HG02798 (cell line): ENCODE measurements at regions not wholly inside any gene's neighbourhood (a gene's known extent, or its start where the extent isn't known, plus 50 kb on each side); places are given as distances from the start of the nearest gene placed in this dataset.
"Not testable (repeated sequence)": the region's sequence is repeated elsewhere in the genome, so short reads cannot be mapped to it uniquely, and the experiment has no call there.

Experiments used
- ATAC-seq: cut with Tn5 transposase; IDR thresholded peaks from one replicate; pipeline ENCODE4 v1.9.1; 2021; ENCODE audit warnings: mild to moderate bottlenecking; ENCODE audit not compliant: unreplicated experiment, poor library complexity

DNA sequence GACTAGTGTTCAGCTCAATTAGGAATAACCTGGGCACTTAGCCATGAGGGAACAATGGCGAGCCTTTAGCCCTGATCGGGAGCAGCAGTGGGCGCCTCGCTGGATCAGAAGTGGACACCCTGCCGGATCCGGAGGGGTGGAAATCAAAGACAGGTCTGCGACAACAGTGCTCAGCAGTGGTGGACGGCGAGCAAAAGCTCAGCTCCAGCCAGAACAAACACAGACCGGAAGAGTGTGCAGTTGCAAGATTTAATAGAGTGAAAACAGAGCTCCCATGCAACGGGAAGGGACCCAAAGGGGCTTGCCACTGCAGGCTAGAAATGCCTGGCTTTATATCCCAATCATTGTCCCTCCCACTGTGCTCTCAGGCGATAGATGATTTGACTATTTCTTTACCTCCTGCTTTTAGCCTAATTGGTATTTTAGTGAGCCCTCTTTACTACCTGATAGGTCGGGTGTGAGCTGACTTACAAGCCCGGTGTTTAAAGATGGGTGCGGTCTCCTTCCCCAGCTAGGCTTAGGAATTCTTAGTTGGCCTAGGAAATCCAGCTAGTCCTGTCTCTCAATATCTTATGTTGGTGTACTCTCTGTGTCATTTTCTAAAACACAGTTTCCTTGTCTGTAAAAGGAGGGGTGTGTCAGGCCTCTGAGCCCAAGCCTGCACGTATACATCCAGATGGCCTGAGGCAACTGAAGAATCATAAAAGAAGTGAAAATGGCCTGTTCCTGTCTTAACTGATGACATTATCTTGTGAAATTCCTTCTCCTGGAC, 1258.8 kb upstream of the TENM4 start:
- not testable (repeated sequence) for ATAC-seq

DNA sequence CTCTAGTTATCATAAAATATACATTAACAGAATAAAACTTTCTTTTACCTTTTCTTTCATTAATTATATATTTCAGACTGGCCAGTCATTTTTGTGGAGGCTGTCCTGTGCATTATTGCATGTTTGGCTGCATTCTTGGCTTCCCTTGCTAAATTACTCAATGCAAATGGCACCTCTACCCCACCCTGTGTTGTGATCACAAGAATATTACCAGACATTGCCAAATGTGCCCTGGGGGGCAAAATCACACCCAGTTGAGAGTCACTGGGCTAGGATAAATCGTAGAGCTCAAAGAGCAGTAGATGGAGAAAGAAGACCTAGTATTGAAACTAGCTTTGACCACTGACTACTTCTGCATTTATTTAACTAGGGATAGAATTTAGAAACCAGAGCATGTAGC, 1257.8 kb upstream of the TENM4 start:
- ATAC-seq, result no peak

DNA sequence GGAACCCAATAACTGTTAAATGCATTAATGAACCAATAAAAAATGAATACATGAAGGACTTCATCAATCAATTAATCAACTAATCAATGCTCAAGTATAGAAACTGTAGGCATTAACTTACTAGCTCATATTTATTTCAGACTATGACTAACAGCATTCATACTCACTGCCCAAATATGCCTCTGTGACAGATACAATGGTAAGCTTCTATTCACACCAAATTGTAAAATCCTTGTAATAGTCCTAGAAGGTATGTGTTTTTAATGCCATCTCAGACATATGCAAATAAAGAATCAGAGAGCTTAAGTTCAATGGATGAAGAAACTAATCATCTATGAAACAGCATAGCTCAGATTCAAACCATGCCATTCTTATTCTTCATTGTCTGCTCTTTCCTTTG, 1253.6 kb upstream of the TENM4 start:
- ATAC-seq, result no peak

DNA sequence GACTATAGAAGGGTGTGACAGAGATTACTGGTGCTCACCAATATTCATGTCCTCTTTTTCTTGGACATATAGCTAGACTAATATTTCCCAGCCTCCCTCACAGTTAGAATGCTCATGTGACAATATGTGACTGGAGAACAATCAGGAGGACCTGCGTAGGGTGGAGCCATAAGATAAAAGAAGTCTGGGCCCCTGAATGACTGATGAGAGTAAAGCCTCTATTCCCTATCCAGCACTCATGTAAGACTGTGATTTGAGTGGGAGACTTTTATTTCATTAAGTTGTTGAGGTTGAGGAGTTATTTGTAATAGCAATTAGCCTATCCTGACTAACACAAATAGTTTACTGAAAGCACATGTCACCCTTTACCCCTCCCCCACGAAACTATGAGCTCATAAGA, 1247.1 kb upstream of the TENM4 start:
- ATAC-seq, result no peak

DNA sequence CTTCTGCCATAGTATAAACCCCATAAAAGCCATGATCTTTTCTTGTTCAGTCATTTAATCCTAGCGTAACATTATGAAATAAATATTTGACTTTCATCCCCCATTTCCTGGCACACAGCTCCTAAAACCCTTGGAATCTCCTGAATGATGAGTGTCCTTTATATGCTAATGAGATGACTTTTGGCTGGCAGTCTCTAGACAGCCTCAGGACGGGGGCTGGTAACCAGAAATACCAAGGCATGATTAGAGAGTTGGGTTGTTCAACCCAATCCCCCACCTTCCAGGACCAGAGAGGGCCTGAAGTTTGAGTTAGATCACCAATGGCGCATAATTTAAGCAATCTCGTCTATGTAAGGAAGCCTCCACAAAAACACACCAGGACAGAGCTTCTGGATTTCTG, 1246.1 kb upstream of the TENM4 start:
- no peak for ATAC-seq

DNA sequence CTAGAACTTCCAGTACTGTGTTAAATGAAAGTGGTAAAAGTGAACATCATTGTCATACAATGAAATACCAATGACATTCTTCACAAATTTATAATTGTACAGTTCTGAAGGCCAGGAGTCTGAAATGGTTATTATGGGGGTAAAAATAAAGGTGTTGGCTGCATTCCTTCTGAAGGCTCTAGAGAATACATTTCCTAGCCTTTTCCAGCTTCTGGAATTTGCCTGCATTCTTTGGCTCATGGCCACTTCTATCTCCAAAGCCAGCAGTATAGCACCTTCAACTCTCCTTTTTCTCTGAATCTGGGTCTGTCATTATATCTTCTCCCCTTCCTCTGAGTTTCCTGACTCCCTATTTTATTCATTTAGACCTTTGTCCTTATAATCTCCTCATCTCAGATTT, 1232.7 kb upstream of the TENM4 start:
- ATAC-seq, result no peak

DNA sequence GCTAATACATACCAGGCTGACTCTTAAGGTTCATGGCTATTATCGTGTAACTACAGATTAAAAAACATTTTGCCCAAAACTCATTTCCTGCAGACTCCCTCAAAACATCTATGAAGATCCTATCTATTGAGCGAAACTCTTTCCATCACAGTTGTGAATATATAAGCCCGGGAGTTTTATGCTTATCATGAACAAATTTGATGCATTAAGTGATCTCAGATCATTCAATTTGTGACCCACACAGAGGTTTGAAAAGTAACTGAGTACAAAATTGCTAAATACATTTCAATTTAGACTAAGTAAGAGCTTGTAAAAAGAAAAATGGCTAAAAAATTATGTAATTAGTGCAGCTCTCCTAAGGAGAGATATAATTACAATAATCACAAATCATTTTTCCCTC, 1228.8 kb upstream of the TENM4 start:
- ATAC-seq, result no peak

DNA sequence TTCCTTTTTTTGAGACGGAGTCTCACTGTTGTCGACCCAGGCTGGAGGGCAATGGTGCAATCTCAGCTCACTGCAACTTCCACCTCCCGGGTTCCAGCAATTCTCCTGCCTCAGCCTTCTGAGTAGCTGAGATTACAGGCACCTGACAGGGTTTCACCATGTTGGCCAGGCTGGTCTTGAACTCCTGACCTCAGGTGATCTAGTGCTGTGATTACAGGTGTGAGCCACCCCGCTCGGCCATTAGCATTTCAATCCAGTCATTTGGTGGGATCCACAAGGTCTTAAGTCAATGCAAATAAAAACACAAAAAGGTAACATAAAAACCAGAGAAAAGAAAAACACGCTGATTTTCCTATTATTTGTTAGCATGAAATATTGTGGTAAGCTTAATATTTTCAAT, 1227.2 kb upstream of the TENM4 start:
- no peak for ATAC-seq

DNA sequence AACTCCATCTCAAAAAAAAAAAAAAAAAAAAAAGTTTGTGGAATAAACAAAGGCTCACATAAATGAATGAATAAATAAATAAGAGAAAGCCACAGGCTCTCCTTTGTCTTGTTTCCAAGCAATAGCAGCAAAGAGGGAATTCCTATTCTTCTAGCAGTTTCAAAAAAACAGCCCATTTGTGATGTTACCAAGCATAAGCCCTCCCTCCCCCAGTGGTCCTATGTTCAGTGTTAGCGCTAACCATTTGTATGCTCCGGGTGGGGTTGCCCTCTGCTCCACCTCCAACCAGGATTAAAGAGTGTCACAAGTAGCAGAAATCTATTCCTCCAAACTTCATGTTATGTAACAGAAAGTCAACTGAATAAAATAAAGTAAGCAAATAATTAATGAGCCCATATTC, 1215.0 kb upstream of the TENM4 start:
- ATAC-seq, result no peak

DNA sequence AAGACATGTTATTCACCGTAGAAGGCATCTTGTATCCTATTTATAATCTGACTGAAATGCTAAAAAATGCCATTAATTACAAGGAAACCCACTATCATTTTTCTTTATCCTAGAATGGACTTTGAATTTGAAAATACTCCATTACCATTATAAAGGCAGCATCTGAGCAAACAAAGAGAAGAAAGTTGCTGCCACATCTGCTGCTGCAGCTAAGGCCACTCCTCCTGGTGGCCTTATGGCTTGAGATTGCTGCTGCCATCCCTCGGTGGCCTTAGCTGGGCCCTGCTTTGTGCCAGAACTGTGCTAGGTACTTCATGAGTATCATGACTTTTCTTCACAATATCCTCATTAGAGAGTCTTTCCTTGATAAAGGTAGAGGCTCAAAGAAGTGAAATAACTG, 1210.1 kb upstream of the TENM4 start:
- no peak for ATAC-seq

DNA sequence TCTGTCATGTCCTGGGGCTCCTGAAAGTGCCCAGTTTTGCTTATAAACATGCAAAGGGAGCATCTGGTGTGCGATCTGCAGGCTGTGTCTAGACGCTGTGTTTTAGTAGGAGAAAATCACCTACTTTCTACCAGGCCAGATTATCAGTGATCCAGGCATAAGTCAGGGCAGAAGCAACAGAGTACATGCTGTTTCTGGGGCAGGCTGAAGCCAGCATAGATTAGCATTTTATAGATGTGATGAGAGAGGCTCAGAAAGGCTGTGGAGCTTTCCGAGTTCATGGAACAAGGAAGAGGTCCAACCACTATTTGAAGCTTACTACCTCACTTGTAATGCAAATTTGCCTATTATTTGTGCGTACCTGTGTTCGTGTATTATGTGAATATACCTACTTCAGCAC, 1208.4 kb upstream of the TENM4 start:
- ATAC-seq, result no peak

DNA sequence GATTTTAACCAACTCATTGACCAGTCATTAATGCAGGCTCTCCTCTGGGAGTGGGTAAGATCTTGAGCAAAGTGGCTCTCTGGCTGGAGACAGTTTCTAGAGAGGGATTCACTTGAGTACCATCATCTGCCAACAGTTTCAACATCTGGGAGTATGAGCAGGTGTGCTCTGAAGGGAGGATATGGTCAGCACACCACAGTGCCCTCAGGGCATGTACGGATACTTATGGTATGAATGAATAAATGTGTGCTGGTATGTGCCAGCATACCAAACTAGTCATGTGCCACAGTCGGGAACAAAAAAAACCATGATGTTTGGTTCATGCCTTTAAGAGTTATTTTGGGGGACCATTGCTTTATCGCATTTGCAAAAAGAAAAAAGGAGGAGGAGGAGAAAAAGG, 1197.5 kb upstream of the TENM4 start:
- no peak for ATAC-seq

DNA sequence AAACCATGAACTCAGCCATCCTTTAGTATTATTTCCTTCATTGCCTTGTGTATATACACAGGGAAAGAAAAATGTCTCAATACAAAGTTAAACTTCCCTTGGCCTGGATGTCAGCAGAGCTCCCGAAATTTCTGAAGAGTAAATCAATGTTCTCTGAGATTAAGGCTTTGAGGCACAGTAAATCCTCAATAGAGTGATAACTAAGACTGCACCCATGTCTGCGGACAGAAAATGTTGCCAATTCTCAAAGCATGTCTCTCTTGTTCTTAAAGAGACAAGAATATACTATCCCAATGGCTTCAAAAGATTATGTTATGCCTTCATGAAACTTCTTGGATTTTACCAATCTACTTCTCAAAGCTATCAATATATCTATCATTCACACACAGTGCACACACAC, 1196.7 kb upstream of the TENM4 start:
- no peak for ATAC-seq

DNA sequence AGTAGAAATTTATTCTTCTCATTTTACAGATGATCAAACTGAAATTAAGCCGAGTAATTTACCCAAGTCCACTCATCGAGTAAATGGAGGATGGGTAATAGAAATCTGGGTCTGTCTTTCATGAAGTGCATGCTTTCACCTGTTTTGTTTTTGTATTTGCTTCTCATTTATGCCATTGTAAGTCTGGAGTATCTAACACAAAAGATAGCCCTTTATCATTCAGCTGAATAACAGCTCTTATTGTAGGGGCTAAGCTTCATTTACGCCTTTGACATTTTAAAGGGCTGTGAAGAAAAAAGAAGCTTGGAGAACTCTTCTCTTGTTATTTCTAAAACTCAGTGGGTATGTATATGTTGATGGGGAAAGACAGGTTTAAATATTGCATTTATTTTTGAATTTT, 1196.2 kb upstream of the TENM4 start:
- ATAC-seq, result no peak

DNA sequence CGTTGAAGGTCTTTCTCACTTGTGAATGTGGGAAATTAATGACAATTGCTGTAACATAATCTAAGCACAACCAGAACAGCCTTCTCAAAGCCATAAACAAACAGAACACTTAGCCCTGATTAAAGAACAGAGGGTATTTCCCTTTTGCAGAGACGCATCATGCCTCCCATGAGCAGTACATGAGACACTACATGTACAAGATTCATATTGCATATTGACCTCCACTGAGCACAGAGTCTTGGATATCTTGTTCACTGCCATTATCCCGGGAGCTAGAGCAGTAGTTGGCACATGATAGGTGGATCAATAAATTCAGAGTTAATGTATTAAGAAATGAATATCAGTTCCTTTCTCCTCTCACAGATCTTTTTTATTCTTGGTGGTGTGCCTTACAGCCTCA, 1194.3 kb upstream of the TENM4 start:
- ATAC-seq, result no peak

DNA sequence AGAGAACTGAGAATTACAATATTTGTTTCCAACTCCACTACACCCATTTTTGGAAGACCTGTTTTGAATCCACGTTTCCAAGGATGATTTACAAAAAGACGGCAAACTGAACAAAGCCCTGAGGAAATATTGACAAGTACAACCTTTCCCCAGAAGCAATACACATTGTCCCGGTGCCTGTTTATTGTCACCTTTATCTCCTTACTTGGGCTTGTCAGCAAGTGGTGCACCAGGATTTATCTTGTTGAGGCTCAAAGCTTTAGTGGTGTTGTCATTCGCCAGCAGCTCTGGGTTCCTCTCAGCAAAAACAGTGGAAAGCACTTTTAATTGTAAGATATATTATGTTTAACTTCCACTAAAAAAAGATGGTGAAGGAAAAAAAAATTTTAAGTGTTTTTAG, 1191.9 kb upstream of the TENM4 start:
- no peak for ATAC-seq

DNA sequence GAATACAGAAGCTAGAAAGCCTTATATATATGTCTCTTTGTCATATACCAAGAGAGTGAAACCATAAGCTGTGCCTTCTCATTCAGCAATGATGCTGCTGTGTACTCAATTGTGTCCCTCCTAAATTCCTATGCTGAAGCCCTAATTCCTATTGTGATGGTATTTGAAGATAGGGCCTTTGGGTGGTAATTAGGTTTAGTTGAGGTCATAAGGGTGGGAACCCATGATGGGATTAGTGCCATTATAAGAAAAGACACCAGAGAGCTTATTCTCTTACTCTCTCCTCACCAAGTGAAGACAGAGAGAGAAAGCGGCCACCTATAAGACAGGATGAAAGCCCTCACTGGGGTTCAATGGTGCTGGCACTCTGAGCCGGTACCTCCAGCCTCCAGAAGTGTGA, 1191.3 kb upstream of the TENM4 start:
- no peak for ATAC-seq

DNA sequence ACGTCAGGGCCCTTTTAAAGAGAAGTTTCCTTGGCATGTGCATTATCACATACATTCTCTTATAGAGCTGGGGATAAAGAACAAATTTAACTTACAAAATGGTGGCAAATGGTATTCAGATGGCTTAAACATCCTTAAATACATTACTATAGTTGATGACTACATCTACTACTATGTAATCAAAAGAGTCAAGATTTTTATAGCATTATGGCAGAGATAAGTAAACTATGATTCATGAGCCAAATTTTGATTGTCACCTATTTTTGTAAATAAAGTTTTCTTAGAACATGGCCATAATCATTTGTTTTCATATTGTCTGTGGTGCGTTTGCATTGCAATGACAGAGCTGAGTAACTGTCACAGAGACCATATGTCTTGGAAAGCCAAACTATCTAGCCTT, 1188.6 kb upstream of the TENM4 start:
- no peak for ATAC-seq

DNA sequence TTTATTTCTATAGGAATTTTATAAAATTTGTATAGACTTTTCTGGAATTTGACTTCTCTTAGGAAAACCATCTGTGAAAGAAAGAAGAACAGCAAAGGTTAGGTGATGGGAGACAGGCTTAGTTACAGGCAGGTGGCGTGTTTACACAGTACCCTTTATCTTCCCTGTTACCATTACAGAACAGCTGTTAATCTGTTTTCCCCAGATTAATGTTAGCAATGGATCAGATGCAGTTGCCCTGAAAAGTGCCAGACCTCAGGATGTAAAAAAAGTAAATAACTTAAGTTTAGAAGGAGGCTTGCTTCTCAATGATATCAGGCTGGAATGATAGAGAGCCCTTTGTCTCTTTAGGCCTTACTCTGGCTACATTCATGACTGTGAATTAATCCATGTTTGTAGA, 1186.5 kb upstream of the TENM4 start:
- ATAC-seq, result no peak

DNA sequence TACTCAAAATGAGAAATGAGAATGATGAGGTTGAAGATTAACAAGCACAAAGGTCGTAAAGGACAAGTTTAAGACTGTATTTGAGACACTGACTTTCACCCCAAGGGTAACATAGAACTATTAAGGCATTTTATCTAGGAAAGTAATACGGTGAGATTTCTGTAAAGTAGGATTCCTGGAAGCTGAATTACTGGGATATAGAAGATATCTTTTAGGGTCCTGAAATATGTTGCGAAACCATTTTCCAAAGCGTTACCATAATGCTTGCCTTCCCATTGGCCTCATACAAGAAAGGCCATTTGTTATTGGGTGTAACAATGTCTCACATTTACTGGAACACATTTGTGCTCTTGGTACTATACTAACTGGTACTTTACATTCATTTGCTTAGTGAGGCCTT, 1185.9 kb upstream of the TENM4 start:
- no peak for ATAC-seq

DNA sequence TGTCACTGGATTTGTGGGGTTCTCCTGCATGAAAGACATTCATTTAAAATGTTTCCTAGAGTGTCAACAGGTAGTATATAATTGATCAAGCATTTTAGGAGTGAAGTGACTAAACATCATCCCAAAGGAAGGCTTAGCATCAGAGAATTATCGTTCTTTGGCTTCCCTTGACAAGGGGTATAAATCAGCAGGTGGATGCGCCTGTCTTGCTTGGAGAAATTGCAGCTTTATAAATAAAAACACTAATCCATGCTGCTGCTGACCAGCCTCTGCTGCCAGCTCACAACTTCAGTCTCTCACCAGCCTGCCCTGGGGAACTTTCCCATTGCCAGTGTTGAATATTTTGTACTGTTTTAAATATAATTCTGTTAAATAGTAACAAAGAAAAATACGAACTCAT, 1184.7 kb upstream of the TENM4 start:
- ATAC-seq, result no peak

DNA sequence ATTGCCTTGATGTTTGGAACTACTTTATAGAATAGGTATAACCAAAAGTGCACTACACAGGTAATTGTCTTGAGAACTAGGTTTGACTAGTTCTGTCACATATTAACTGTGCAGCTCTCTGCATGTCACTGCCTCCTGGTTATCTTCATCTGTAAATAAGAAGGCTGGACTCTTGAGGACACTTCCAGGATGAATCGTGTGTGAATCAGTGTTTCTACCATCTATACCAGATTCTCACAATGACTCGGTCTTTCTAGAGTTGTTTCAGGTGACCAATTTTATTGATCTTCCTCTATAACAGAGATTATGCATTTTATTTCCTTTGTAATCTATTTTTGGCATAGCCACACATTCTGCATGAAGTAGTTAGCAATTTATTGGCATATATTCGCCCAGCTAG, 1181.0 kb upstream of the TENM4 start:
- ATAC-seq, result no peak

DNA sequence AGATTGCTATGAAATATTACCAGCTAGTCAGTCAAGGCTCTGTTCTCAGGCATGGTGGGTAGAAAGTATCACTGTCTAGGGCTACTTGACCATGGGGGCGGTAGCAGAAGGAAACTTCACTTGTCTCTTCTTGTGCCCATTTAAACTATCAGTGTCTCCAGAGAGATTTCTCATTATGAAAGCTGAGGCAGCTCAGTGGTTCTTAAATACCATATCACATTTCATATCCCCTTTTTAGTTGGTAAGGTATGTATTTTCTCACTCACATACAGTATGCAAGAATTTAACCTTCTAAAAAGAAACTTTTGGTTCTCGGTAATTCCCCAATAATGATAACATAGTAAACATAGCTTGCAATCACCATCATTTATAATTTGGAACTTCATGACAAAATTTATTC, 1180.0 kb upstream of the TENM4 start:
- no peak for ATAC-seq
